K562 (cell line): ENCODE measurements at regions not wholly inside any gene's neighbourhood (a gene's known extent, or its start where the extent isn't known, plus 50 kb on each side); places are given as distances from the start of the nearest gene placed in this dataset.
A peak's percentile ranks its signal among the peaks of the same experiment; 100 is the strongest.

Experiments
- CBX8 ChIP-seq: fragments of 200-600 bp; sonication (generic); IDR thresholded peaks from 2 replicates; pipeline ENCODE4 v1.6.1; 2012; ENCODE audit warnings: borderline replicate concordance, mixed run types, low read depth, mild to moderate bottlenecking, moderate library complexity, mixed read lengths, low read length, control low read depth, inconsistent platforms; ENCODE audit not compliant: poor library complexity, severe bottlenecking; ENCODE audit errors: extremely low read depth
- CTBP1 ChIP-seq: fragments of 450-650 bp; IDR thresholded peaks from 2 replicates; pipeline ENCODE4 v1.6.1; 2016; ENCODE audit warnings: borderline replicate concordance
- ESRRA ChIP-seq: fragments of 450-650 bp; IDR thresholded peaks from 2 replicates; pipeline ENCODE4 v1.6.1; 2014; ENCODE audit warnings: low read depth, mild to moderate bottlenecking, moderate library complexity, borderline replicate concordance
- GATA2 ChIP-seq: sonication (generic); formaldehyde crosslinking; IDR thresholded peaks from 2 replicates; pipeline ENCODE4 v1.4.0; 2020; ENCODE audit warnings: mild to moderate bottlenecking, missing genetic modification reagents
- MGA ChIP-seq: fragments of 450-650 bp; IDR thresholded peaks from 2 replicates; pipeline ENCODE4 v1.6.1; 2016; ENCODE audit warnings: mild to moderate bottlenecking, moderate library complexity
- PTRF ChIP-seq: fragments of 450-650 bp; IDR thresholded peaks from 2 replicates; pipeline ENCODE4 v1.6.1; 2016; ENCODE audit warnings: mild to moderate bottlenecking, missing genetic modification characterization, missing compliant biosample characterization
- RB1 ChIP-seq: fragments of 450-650 bp; IDR thresholded peaks from 2 replicates; pipeline ENCODE4 v1.6.1; 2017; ENCODE audit warnings: low read depth, mild to moderate bottlenecking
- RBFOX2 ChIP-seq: fragments of 200-400 bp; formaldehyde crosslinking; IDR thresholded peaks from 2 replicates; pipeline ENCODE4 v1.6.1; 2017; ENCODE audit warnings: low read depth, mild to moderate bottlenecking, low read length, moderate library complexity
- RNF2 ChIP-seq: sonication (generic); IDR thresholded peaks from 2 replicates; pipeline ENCODE4 v1.6.1; 2016
- TEAD4 ChIP-seq, 2 experiments: sonication (generic) in 1 of 2; formaldehyde crosslinking in 1 of 2; IDR thresholded peaks; 2 replicates each; pipeline versions ENCODE4 v1.6.1 to v1.8.0; 2012 to 2022; ENCODE audit warnings: borderline replicate concordance in 1 of 2, inconsistent platforms in 1 of 2, low read length in 1 of 2, mild to moderate bottlenecking in 1 of 2, missing genetic modification reagents in 1 of 2
- ZBTB8A ChIP-seq: fragments of 450-650 bp; IDR thresholded peaks from 2 replicates; pipeline ENCODE4 v1.6.1; 2018; ENCODE audit warnings: mild to moderate bottlenecking, moderate library complexity; ENCODE audit not compliant: partially characterized antibody
- ZFP36 ChIP-seq: fragments of 150-350 bp; IDR thresholded peaks from 2 replicates; pipeline ENCODE4 v1.6.1; 2018; ENCODE audit warnings: low read length, low read depth; ENCODE audit not compliant: partially characterized antibody
- TF ChIP-seq, protein P1 (sequence below): sonication (generic); formaldehyde crosslinking; IDR thresholded peaks from 2 replicates; pipeline ENCODE4 v1.4.0; 2020; ENCODE audit warnings: mild to moderate bottlenecking, missing genetic modification reagents

- TF ChIP-seq, protein P1, sequence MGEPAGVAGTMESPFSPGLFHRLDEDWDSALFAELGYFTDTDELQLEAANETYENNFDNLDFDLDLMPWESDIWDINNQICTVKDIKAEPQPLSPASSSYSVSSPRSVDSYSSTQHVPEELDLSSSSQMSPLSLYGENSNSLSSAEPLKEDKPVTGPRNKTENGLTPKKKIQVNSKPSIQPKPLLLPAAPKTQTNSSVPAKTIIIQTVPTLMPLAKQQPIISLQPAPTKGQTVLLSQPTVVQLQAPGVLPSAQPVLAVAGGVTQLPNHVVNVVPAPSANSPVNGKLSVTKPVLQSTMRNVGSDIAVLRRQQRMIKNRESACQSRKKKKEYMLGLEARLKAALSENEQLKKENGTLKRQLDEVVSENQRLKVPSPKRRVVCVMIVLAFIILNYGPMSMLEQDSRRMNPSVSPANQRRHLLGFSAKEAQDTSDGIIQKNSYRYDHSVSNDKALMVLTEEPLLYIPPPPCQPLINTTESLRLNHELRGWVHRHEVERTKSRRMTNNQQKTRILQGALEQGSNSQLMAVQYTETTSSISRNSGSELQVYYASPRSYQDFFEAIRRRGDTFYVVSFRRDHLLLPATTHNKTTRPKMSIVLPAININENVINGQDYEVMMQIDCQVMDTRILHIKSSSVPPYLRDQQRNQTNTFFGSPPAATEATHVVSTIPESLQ (CRISPR knock-in tag), result peak; percentile 61; the same call in 1 of the 2 replicates
- no peak for TF ChIP-seq CBX8
- TF ChIP-seq MGA, result peak; percentile 70
- peak; percentile 62; the same call in 1 of the 2 replicates for TF ChIP-seq RB1
- 0 out of 2 replicates have a peak, but pooled peaks have one; percentile 52 for TF ChIP-seq RNF2
- peak; percentile 90 for TF ChIP-seq RBFOX2
- 0 out of 2 replicates have a peak, but pooled peaks have one; percentile 32 for TF ChIP-seq CTBP1
- peak; percentile 56; the same call in 1 of the 2 replicates for TF ChIP-seq ESRRA
- peak; percentile 7 for TF ChIP-seq ZFP36
- TF ChIP-seq ZBTB8A, result peak; percentile 76
- peak; percentile 69 for TF ChIP-seq TEAD4 (IDR thresholded peaks at IDR 0.05; ENCODE audit: low read length)
- no peak for TF ChIP-seq TEAD4 (CRISPR knock-in tag; IDR thresholded peaks at IDR 0.05; ENCODE audit: borderline replicate concordance)
- no peak for TF ChIP-seq GATA2 (CRISPR knock-in tag)
- TF ChIP-seq PTRF, result no peak
These were observed 219.3 kb upstream of the ATP10A start (continued) for GRCh38 chr15:26082221-26083109.
